GM21786 (cell line): ENCODE measurements at regions not wholly inside any gene's neighbourhood (a gene's known extent, or its start where the extent isn't known, plus 50 kb on each side); places are given as distances from the start of the nearest gene placed in this dataset.

Experiments used
- ATAC-seq: cut with Tn5 transposase; IDR thresholded peaks from one replicate; pipeline ENCODE4 v1.9.1; 2021; ENCODE audit not compliant: unreplicated experiment

- ATAC-seq: no peak
Measured at GRCh38 chr12:41778934-41779333, 365.7 kb downstream of the GXYLT1 start.

- no peak for ATAC-seq
Measured at GRCh38 chr12:41777064-41777790, 367.4 kb downstream of the GXYLT1 start.

DNA sequence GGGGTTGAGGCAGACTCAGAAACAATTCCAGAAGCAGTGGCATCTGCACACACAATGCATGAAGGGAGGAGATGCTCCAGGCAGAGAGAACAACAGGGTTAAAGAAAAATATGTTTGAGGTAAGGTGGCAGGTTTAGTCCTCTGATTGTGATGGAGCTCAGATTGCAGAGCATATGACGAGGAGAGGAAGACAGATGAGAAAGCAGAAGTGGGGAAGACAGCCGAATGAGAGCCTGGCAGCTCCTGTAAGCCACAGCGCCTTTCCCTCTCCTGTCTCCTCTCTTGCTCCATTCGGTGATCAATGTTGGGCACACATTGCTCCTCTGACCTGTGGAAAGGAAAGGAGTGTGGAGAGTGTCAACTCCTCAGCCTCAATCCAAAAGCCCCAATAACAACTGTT, 372.2 kb downstream of the GXYLT1 start:
- no peak for ATAC-seq

GRCh38 chr12:41769810-41770209, 374.9 kb downstream of the GXYLT1 start:
- ATAC-seq: peak; percentile 69

- no peak for ATAC-seq
Measured at GRCh38 chr12:41768456-41768855, 376.2 kb downstream of the GXYLT1 start.

DNA sequence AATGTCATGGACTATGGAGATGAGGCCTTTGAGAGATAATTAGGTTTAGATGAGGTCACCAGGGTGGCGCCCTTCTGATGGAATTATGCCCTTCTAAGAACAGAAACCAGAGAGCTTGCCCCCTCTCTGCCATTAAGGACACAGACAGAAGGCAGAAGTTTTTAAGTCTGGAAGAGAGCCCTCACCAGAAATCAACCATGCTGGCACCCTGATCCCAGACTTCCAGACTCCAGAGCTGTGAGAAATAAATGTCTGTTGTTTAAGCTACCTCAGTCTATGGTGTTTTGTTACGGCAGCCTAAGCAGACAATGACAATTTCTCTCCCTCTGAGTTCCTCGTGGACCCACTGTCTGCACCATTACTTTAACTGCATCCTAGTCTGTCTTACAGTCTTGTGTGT, 382.0 kb downstream of the GXYLT1 start:
- ATAC-seq: no peak

DNA sequence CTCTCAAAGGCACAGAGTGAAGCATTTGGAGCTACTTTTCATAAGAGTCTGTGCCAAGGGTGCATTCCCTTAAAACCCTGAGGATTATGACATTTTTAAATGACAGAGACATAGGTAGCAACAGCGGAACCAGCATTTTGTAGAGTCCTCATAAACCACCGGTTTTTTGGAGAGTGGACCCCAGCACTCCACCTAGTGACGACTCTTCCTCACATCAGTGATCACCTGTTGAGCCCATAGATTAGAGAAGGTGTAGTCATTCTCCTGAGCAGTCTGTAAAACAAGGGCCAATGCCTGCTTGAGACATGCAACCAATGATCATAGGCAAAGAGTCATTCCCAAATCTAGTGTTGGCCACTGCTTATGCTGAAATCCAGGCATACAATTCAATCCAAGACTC, 399.1 kb downstream of the GXYLT1 start:
- no peak for ATAC-seq

- ATAC-seq: no peak
Measured at GRCh38 chr12:41743835-41744234, 400.8 kb downstream of the GXYLT1 start.

DNA sequence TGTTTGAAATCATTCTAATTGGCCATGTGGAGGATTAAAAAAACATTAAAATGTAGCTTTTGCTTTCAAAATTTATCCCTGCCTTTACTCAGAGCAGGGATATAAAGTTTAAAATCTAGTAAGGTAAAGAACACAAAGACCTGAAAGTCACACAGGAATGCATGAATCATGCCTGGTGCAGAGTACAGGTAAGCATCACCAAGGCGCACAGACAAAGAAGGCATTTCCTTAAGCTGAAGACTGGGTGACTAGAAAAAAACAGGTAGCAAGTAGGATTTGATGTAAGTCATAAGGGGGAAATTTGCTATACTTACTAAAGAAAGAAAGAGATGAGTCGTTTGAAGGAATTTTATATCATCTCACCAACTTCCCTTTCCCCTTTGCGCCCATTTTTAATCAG, 405.6 kb downstream of the GXYLT1 start:
- ATAC-seq: no peak

GRCh38 chr12:41737423-41737822, 407.3 kb downstream of the GXYLT1 start:
- no peak for ATAC-seq

GRCh38 chr12:41736436-41736835, 408.2 kb downstream of the GXYLT1 start:
- no peak for ATAC-seq

GRCh38 chr12:41731691-41732090, 413.0 kb downstream of the GXYLT1 start:
- no peak for ATAC-seq

- no peak for ATAC-seq
Measured at GRCh38 chr12:41731061-41731460, 413.6 kb downstream of the GXYLT1 start.

- no peak for ATAC-seq
Measured at GRCh38 chr12:41724216-41724615, 420.5 kb downstream of the GXYLT1 start.

GRCh38 chr12:41719214-41719613, 425.5 kb downstream of the GXYLT1 start:
- no peak for ATAC-seq

- no peak for ATAC-seq
Measured at GRCh38 chr12:41715256-41715655, 429.4 kb downstream of the GXYLT1 start.

- ATAC-seq: peak; percentile 43
Measured at GRCh38 chr12:41709463-41710285, 435.0 kb downstream of the GXYLT1 start.

GRCh38 chr12:41709012-41709411, 435.7 kb downstream of the GXYLT1 start:
- no peak for ATAC-seq

DNA sequence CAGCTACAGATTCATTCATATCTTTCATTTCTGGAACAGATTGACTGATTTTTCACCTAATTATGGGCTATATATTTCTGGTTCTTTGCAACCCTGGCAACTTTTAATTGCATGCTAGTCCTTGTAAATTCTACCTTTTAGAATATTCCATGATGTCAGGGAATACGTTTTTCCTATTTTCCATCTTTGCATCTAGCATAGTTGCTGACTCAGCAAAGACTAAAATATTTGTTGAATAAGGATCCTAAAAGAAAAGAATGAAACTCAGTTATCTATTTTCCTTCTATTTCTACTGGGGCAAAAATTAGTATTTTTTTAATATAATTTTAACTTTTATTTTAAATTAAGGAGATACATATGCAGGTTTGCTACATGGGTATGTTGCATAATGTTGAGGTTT, 438.3 kb downstream of the GXYLT1 start:
- ATAC-seq: no peak

DNA sequence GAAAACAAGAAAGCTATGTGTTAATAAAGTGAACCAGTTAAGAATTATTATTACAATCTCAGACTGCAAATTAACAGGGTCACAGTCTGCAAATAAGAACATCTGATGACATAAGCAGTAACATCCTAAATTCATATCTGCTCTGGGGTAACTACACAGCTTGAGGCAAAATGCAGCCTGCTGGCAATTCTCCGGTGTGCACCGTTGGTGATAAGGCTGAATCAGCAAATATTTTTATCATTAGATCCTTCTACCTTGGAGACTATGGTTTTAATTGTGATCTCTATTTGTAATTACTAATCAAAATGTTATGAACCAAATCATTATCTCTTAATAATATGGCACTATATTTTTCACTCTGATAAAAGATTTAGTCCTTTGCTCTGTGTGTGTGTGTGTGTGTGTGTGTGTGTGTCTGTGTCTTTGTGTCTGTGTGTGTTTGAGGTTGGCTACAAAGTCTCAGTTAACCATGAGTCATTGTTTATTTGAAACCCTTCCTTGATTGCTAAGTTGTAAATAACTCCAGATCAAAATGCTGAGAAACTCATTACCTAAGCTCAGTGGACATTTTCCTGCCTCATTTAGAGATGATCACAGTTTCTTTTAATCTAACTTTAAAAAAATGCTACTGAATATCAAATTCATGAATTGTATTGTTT, 442.6 kb downstream of the GXYLT1 start:
- no peak for ATAC-seq

DNA sequence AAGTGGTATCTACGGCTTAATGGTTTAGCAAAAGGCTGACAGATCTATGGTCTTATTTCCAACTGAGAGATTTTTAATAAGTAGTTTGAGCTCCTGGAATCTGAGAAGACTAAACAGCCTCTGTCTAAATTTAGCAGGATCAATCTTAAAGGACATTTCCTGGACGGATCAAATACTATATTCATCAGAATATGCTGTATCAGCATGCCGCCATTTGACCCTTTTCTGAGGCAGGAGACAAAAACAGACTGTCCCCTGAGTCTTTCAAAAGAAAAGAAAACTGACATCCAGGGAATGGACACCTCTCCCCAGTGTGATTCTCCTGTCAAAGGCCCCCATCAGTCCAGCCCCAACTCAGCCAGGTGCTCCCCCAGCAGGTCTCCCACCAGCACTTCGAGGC, 443.7 kb downstream of the GXYLT1 start:
- ATAC-seq: no peak

DNA sequence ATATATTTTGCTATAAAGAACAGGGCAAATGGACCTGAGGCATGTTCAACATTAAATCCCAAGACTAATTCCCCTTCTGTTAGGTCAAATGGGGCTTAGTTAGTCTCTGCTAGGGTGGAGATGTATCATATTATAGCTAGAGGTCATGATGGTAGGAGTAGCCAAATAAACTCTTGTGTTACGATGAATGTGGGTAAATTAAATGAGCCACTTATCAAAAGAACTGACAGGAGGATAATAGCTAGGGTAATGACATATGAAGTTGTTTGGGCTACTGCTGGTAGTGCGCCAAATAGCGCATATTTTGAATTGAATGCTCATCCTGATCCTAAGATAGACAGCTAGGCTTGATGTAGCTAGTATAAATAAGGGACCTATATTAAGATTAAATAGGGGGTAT, 445.0 kb downstream of the GXYLT1 start:
- ATAC-seq: no peak
